HEK293 (cell line): ENCODE measurements at regions not wholly inside any gene's neighbourhood (a gene's known extent, or its start where the extent isn't known, plus 50 kb on each side); places are given as distances from the start of the nearest gene placed in this dataset.

Experiments
- CTCF ChIA-PET: fragments of 350-600 bp; formaldehyde crosslinking; extraction: SDS; loops from one replicate; lab custom pipeline; 2021; ENCODE audit warnings: antibody characterized with exemption; lab: Yijun Ruan, JAX
- POLR2A ChIA-PET: fragments of 300-600 bp; formaldehyde crosslinking; extraction: SDS; loops from one replicate; lab custom pipeline; 2020; ENCODE audit warnings: antibody characterized with exemption, inconsistent platforms; lab: Yijun Ruan, JAX
- H3K27ac ChIP-seq: fragments of 200-500 bp; sonication (Bioruptor generic); 2 replicates; pipeline ENCODE4 v1.5.1; 2014; ENCODE audit warnings: low read depth, low read length, control low read depth, inconsistent platforms; ENCODE audit errors: extremely low read depth
- H3K36me3 ChIP-seq, 2 experiments: fragments of 200-500 bp in 1 of 2; sonication (Bioruptor generic) in 1 of 2; 1 replicate in 1 of 2; 2 replicates in 1 of 2; pipeline ENCODE4 v1.5.1; 2014 to 2017; ENCODE audit warnings: inconsistent platforms in 2 of 2, low read length in 2 of 2; ENCODE audit not compliant: control insufficient read depth in 2 of 2, insufficient read depth in 1 of 2
- H3K4me1 ChIP-seq: fragments of 200-500 bp; sonication (Bioruptor generic); 2 replicates; pipeline ENCODE4 v1.5.1; 2014; ENCODE audit warnings: mild to moderate bottlenecking, low read length, inconsistent platforms; ENCODE audit not compliant: control insufficient read depth, insufficient read depth
- H3K4me3 ChIP-seq: 2 replicates; pipeline ENCODE4 v1.5.1; 2011; ENCODE audit warnings: low read depth, mild to moderate bottlenecking, control low read depth, low read length, moderate library complexity
- H3K9me3 ChIP-seq: fragments of 200-500 bp; sonication (Bioruptor generic); 2 replicates; pipeline ENCODE4 v1.5.1; 2014; ENCODE audit warnings: low read depth, low read length, inconsistent platforms; ENCODE audit not compliant: control insufficient read depth, insufficient read depth
- BCL11A ChIP-seq: fragments of 450-650 bp; formaldehyde crosslinking; IDR thresholded peaks from 2 replicates; pipeline ENCODE4 v1.5.1; 2016; ENCODE audit warnings: low read depth, missing biosample characterization, missing genetic modification characterization
- HOXA7 ChIP-seq: sonication (generic); formaldehyde crosslinking; IDR thresholded peaks from 2 replicates; pipeline ENCODE4 v1.8.1; 2022; ENCODE audit warnings: missing genetic modification reagents, borderline replicate concordance
- REPIN1 ChIP-seq: fragments of 450-650 bp; formaldehyde crosslinking; IDR thresholded peaks from 2 replicates; pipeline ENCODE4 v1.5.1; 2017; ENCODE audit warnings: missing biosample characterization, missing genetic modification characterization, low read depth
- YY2 ChIP-seq: fragments of 450-650 bp; formaldehyde crosslinking; IDR thresholded peaks from 2 replicates; pipeline ENCODE4 v1.5.1; 2016; ENCODE audit warnings: missing biosample characterization, missing genetic modification characterization
- ZBTB10 ChIP-seq: fragments of 450-650 bp; formaldehyde crosslinking; IDR thresholded peaks from 2 replicates; pipeline ENCODE4 v1.5.1; 2016; ENCODE audit warnings: missing biosample characterization, missing genetic modification characterization
- ZNF155 ChIP-seq: fragments of 450-650 bp; formaldehyde crosslinking; IDR thresholded peaks from 2 replicates; pipeline ENCODE4 v1.5.1; 2016; ENCODE audit warnings: missing biosample characterization, missing genetic modification characterization
- ZNF18 ChIP-seq: fragments of 450-650 bp; formaldehyde crosslinking; IDR thresholded peaks from 2 replicates; pipeline ENCODE4 v1.5.1; 2016; ENCODE audit warnings: missing biosample characterization, missing genetic modification characterization
- ZNF214 ChIP-seq: fragments of 450-650 bp; formaldehyde crosslinking; IDR thresholded peaks from 2 replicates; pipeline ENCODE4 v1.5.1; 2017; ENCODE audit warnings: missing biosample characterization, mild to moderate bottlenecking, missing genetic modification characterization, borderline replicate concordance
- ZNF280C ChIP-seq: fragments of 450-650 bp; formaldehyde crosslinking; IDR thresholded peaks from 2 replicates; pipeline ENCODE4 v1.5.1; 2016; ENCODE audit warnings: missing biosample characterization, missing genetic modification characterization
- ZNF311 ChIP-seq: fragments of 450-650 bp; formaldehyde crosslinking; IDR thresholded peaks from 2 replicates; pipeline ENCODE4 v1.5.1; 2017; ENCODE audit warnings: missing biosample characterization, missing genetic modification characterization, borderline replicate concordance
- ZNF398 ChIP-seq: fragments of 450-650 bp; formaldehyde crosslinking; IDR thresholded peaks from 2 replicates; pipeline ENCODE4 v1.5.1; 2017; ENCODE audit warnings: missing biosample characterization, missing genetic modification characterization
- ZNF433 ChIP-seq: fragments of 450-650 bp; formaldehyde crosslinking; IDR thresholded peaks from 2 replicates; pipeline ENCODE4 v1.5.1; 2016; ENCODE audit warnings: missing biosample characterization, missing genetic modification characterization, low read depth
- ZNF473 ChIP-seq: fragments of 450-650 bp; formaldehyde crosslinking; IDR thresholded peaks from 2 replicates; pipeline ENCODE4 v1.5.1; 2017; ENCODE audit warnings: missing biosample characterization, missing genetic modification characterization
- ZNF518A ChIP-seq: fragments of 450-650 bp; formaldehyde crosslinking; conservative IDR thresholded peaks from 2 replicates; pipeline ENCODE4 v1.5.1; 2016; ENCODE audit warnings: low read depth, missing biosample characterization, missing genetic modification characterization
- ZNF624 ChIP-seq: fragments of 450-650 bp; formaldehyde crosslinking; IDR thresholded peaks from 2 replicates; pipeline ENCODE4 v1.5.1; 2017; ENCODE audit warnings: missing biosample characterization, missing genetic modification characterization
- ZNF645 ChIP-seq: fragments of 450-650 bp; formaldehyde crosslinking; IDR thresholded peaks from 2 replicates; pipeline ENCODE4; 2016; ENCODE audit warnings: missing biosample characterization, missing genetic modification characterization
- ZNF701 ChIP-seq: fragments of 450-650 bp; formaldehyde crosslinking; IDR thresholded peaks from 2 replicates; pipeline ENCODE4 v1.5.1; 2016; ENCODE audit warnings: missing biosample characterization, missing genetic modification characterization
- ZNF747 ChIP-seq: fragments of 450-650 bp; formaldehyde crosslinking; IDR thresholded peaks from 2 replicates; pipeline ENCODE4 v1.5.1; 2016; ENCODE audit warnings: missing biosample characterization, missing genetic modification characterization

GRCh38 chr1:148354913-148355308, 128.2 kb downstream of the PPIAL4G start:
- ChIA-PET POLR2A (no interaction called here), CTCF (interaction anchor here (1.6 kb wide), 1 partner anchor 9 kb away, joined by 5 read pairs; no protein-coding TSS in a partner anchor)
- Histone ChIP-seq H3K9me3 (no peaks in the 10 kb centered on the region), H3K4me1 (no peaks in the 10 kb centered on the region), H3K36me3 (no peaks in the 10 kb centered on the region), H3K27ac (no peak overlapping the region), H3K4me3 (no peak overlapping the region)
- TF ChIP-seq ZNF645 (tag by site-specific recombination) (no peak), ZNF18 (tag by site-specific recombination) (no peak), ZNF155 (tag by site-specific recombination) (no peak), REPIN1 (tag by site-specific recombination) (no peak), ZNF433 (tag by site-specific recombination) (no peak), ZNF473 (tag by site-specific recombination) (no peak), HOXA7 (no peak), ZNF280C (tag by site-specific recombination) (no peak), ZBTB10 (no peak), ZNF747 (no peak), ZNF311 (no peak), ZNF214 (tag by site-specific recombination) (no peak)

- POLR2A ChIA-PET = no interaction called here
- H3K36me3 ChIP-seq = no peaks in the 10 kb centered on the region
- no peaks in the 10 kb centered on the region for H3K9me3 ChIP-seq
- H3K27ac ChIP-seq = no peak overlapping the region
- H3K4me3 ChIP-seq = no peak overlapping the region
- no peaks in the 10 kb centered on the region for H3K4me1 ChIP-seq
- CTCF ChIA-PET = interaction anchor here (1.6 kb wide), 1 partner anchor 8 kb away, joined by 5 read pairs; no protein-coding TSS in a partner anchor
- no peak for TF ChIP-seq BCL11A (tag by site-specific recombination)
- no peak for TF ChIP-seq YY2 (tag by site-specific recombination)
- no peak for TF ChIP-seq ZNF624 (tag by site-specific recombination)
- TF ChIP-seq ZNF398 = no peak
- TF ChIP-seq ZNF518A (tag by site-specific recombination) = no peak
- TF ChIP-seq ZNF701 (tag by site-specific recombination) = no peak
These were observed 128.7 kb downstream of the PPIAL4G start for GRCh38 chr1:148354284-148354912.
